Activated effector memory CD4-positive, alpha-beta T cell treated with anti-CD3 and anti-CD28 coated beads, Interleukin-2, amount 50 U/mL, for 16 hours (primary cell): ENCODE measurements at regions not wholly inside any gene's neighbourhood (a gene's known extent, or its start where the extent isn't known, plus 50 kb on each side); places are given as distances from the start of the nearest gene placed in this dataset.

Experiments used
- DNase-seq: peaks from one replicate; pipeline ENCODE4 v3.0.0-alpha.2; 2020

DNA sequence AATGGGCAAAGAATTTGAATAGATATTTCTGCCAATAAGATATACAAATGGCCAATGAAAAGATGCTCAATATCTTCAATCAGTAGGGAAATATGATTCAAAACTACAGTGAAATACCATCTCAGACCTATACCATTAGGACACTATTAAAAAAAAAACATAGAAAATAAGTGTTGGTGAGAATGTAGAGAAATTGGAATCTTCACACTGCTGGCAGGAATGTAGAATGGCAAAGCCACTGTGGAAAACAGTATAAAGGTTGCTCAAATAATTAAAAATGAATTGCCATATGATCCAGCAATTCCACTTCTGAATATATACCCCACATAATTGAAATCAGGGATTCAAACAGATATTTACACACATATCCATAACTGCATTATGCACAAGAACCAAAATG is 88.1 kb upstream of the STARD13 start:
- DNase-seq: no peak

DNA sequence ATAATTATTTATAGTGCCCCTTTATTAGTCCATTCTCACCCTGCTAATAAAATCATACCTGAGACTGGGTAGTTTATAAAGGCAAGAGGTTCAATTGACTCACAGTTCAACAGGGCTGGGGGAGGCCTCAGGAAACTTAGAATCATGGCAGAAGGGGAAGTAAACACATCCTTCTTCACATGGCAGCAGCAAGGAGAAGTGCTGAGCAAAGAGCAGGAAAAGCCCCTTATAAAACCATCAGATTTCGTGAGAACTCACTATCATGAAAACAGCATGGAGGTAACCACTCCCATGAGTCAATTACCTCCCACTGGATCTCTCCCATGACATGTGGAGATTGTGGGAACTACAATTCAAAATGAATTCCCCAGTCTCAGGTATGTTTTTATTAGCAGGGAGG is 89.9 kb upstream of the STARD13 start:
- no peak for DNase-seq

DNA sequence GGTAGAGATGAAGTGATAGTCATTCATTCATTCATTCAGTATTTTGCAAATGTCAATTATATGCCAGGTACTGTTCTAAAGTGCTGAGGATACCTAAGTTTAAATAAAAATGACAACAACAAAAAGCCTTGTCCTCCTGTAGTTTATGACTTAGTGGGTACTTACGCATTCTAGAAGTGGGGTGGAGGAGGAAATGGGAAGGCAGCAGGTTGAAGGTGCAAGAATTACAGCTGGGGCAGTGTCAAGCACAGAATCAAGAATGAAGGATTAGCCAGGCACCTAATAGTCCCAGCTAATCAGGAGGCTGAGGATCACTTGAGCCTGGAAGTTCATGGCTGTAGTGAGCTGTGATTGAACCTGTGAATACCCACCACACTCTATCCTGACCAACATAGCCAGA is 90.7 kb upstream of the STARD13 start:
- DNase-seq: no peak

- DNase-seq: no peak
These were observed 91.9 kb upstream of the STARD13 start for GRCh38 chr13:33377411-33377810.

- DNase-seq: no peak
These were observed 92.3 kb upstream of the STARD13 start for GRCh38 chr13:33377825-33378224.

GRCh38 chr13:33379608-33380007 is 94.1 kb upstream of the STARD13 start:
- DNase-seq: no peak

DNA sequence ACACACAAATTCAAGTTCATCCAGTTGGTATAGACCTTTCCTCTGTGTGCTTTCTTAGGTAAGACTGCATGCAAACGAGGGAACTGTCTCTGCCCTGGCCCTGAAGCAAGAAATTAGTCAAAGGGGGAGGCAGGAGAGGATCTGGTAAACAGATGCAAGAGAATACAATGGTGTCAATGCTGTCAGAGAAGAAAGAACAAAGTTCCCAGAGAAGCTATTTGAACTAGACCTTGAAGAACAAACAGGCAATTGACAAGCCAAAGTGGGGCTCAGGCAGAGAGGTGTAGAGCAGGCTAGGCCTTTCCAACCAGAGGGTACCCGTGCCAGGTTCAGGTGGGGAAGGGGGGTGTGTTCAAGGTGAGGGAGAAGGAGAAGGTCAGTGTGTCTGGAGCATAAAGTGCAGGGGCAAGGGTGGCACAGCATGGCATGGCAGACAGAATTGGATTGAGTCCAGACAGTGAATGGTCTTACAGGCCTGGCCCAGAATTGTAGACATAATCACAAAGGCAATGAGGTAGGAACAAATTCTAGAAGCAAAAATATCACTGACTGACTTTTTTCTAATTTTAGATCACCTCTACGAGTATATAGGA is 95.0 kb upstream of the STARD13 start:
- no peak for DNase-seq

- DNase-seq: no peak
These were observed 95.6 kb upstream of the STARD13 start for GRCh38 chr13:33381180-33381579.

- no peak for DNase-seq
These were observed 96.4 kb upstream of the STARD13 start for GRCh38 chr13:33381906-33382305.

DNA sequence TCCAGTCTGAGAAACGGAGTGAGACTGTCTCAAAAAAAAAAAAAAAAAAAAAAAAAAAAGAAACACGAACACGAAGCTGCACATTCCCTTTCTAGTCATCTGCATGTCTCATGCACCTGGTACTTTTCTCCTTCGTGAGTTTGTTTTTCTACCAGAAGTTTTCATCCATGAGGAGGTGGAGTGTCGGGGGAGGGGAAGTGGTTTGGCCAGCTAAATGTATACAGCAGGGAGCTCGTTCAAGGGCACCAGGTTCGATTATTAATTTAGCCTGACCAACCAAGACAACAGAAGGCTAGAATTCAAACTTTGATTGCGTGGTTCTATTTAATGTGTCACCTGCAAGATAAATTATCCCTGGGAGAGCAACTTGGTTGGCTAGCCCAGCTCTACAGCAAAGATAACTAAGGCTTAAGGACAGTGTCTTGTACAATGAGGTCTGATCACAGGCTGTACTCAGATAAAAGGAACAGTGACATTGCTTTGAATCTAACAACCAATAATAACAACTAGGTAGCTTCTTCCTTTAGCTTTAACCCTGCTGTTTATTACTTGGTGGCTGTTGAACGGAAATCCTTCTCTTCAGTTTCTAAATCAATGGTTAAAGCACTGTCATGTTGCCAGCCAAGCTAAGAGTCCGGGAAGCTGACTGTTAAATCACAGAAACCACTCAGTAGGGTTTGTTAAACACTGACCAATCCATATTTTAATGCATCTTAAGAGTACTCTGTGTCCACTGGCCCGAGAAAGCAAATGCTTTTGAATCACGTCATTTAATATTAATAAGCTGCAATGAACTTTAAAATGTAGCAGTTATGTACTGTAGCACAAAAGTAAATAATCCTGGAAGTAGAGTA is 98.4 kb upstream of the STARD13 start:
- no peak for DNase-seq

DNA sequence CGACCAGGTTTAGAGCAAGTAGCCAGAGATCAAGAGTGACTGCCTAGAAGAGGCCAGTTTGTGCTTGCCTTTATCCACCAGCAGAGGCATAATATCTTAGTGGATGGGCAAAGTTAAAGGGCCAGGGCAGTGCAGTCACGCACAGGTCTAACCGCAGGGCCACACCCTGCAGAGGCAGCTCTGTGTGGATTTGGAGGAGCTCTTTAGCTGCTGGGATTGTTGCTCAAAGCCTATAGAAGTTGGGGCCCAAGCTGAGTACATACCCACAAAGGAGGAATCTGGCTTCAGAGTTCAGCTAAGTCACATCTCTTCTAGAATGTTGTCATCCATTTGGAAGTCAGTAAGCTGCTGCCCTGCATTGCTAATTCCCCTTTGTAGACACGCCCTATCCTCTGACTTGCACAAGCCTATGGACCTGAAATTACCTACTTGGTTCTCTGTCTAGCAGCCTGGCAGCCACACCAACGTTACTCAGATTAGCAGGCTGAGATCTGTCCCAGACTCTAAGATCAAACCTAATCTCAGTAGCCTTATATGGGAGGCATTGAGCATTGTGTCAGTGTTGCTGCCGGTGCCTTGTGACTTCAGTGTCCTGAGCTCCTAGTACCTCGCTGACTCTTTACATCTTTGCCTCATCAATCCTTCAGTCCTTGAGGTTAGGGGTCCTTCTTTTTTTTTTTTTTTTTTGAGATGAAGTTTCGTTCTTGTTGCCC is 102.9 kb upstream of the STARD13 start:
- no peak for DNase-seq

- DNase-seq: no peak
These were observed 107.3 kb upstream of the STARD13 start for GRCh38 chr13:33392794-33393405.

DNA sequence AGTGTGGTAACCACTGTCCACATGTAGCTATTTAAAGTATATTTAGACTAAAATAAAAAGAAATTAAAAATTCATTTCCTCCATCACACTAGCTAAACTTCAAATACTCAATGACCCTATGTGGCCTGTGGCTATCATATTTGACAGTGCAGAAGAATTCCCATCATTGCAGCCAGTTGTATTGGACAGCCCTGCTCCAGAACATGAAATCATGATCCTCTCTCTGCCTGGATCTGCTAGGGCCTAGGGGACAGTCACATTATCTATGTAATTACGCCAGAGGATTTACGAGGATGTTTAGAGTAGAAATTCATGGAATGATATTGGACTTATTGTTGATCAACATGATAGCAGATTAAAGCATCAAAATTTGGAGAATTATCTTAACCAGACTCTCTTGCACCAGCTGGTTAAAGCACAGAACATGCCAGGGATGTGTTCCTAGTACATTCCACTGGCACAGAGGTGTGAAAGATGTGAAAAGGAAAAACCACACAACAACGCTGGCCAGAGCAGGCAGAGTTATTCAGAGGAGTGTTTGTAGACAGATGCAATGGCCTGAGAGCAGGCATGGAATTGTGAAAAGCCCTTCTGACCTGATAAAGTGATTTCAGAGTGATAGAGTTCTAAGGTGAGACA is 108.9 kb upstream of the STARD13 start:
- no peak for DNase-seq

DNA sequence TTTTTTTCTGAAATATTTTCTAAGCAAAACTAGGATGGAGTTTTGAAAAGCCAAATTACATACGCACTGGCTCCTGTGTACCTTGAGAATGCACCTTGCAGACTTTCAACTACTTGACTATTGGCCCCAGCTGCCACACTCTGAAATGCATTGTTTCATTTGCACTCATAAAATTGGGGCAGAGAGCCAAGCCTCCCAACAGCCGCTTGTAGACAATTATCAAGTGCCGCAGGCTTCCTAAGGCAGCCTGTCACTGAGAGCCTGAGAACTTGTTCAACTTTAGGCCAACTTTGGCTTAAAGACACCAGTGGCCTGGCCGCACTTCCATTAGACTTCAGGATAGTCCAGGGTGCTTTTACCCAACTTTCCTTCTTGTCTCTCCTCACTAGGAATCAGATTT is 115.7 kb upstream of the STARD13 start:
- no peak for DNase-seq

GRCh38 chr13:33402975-33403374 is 117.4 kb upstream of the STARD13 start:
- DNase-seq: no peak

DNA sequence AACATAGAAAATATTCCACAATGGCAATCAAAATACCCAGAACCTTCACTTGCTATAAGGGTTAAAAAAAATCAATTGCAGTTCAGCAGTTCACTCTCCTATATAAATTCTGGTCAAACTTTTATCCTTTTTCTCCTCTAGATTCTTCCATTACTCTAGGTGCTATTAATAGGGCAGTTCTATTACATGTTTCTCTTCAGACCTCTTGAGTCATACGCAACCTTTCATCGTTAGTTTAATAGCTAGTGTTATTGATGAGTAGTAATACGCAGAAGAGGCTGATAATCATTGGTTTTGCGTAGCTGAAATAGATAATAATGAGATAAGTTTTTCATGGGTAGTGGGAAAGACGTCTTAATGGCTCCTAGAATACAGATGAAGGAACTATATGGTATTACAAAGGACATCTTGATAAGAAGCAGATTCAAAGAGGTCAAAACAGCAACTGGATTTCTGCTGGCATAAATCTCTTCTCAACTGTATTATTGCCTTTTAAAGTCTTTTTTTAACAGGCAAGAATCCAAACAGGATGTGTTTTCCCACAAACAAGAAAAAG is 118.3 kb upstream of the STARD13 start:
- DNase-seq: no peak

DNA sequence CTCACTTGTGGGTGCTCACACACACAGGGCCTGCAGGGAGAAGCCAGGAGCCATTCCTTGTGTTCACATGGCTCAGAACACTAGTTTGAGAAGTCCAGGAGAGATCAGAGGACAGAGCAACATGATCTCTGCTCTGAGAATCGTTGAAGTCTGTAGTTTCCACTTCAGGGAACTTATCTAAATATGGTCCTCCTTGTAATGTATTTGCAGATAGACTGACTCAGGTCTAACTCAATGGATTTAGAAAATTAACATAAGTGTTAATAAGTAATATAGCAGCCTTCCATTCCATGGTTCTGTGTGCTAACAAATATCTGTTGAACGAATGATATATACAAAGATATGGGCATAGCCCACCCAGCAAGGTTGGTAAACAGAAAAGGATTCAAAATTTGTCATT is 119.8 kb upstream of the STARD13 start:
- no peak for DNase-seq

DNA sequence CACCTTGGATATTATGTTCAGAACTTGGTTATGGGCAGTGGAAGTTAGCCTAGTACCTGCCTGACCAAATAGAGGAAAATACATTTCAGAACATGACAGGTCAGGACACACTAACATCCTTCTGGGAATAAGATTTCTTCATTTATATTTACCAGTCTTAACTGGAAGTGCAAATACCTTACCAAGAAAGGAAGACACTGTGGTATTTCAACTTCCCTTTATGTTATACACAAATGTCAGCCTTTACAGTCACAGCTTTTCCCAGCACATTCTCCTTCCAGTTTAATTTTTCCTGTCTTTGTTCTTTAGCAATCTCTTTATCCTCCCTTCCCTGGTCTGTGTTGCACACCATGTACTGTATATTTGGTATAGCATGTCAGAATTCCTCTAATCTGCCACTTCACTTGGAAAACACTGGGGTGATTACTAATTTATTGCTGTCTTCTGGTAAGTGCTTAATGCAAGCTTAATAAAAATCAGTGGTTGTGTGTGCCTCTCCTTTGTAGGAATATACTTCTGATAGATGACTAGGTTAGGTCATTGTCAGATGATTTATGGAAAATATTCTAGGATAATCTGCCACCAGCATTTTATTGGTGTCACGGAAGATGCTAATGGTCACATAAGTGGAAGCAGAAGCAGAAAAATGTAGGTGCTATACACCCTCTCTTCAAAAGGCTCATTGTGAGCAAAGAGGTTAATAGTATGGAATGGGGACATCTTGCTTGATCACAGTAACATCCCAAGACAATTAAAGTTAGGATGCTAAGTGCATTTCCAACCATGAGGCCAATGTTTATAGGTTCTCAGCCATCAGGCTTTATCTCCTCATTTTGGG is 124.3 kb upstream of the STARD13 start:
- DNase-seq: no peak

GRCh38 chr13:33410619-33411018 is 125.1 kb upstream of the STARD13 start:
- no peak for DNase-seq

DNA sequence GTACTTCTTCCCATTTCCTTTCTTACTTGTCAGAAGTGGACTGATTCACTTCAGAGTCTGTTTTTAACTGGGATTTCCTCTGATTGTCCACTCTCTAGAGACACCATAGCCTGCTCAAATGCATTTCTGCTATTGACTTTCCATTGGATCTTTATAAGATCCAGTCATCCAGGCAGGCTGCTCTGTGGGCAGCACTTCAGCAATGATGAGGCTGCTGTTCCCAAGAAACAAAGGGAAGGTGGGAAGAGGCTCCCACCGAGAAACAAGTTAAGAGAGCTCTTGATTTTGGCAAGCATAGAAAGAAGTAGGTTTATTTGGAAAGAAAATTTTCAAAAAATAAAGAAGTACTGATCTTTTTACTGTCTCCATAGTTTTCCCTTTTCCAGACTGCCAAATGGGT is 125.8 kb upstream of the STARD13 start:
- no peak for DNase-seq

DNA sequence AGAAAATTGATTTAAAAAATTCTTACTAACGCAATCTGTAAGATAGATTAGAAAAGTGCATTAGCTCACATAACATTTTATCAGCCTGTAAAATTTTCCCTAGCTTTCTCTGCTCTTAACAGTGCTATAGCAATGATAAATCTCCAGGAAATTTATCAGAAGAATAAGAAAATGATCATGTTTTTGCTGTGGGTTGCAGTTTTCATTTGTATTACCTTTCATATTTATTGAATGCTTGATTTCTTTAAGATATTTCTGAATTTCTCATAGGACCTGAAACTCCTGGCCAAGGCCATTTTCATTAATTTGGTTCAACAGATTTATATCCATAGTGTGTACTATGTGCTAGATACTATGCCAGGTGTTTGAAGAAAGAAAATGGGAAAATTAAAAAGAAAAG is 130.3 kb upstream of the STARD13 start:
- no peak for DNase-seq
